HepG2 (cell line): ENCODE measurements at regions not wholly inside any gene's neighbourhood (a gene's known extent, or its start where the extent isn't known, plus 50 kb on each side); places are given as distances from the start of the nearest gene placed in this dataset.

Source experiments
- ATAC-seq: fragments of 200-7000 bp; cut with Tn5 transposase; 3 replicates; pipeline ENCODE4 v1.9.1; 2020; ENCODE audit warnings: mild to moderate bottlenecking, moderate library complexity
- BruUV-seq: library from RNA; stranded (reverse); fragments of 400-500 nt; replicated peaks from 2 replicates; lab custom pipeline; 2021; lab: Mats Ljungman, UMichigan
- CTCF ChIA-PET: fragments of 300-600 bp; formaldehyde crosslinking; extraction: SDS; loops from one replicate; lab custom pipeline; 2021; ENCODE audit warnings: low total read pairs, inconsistent platforms, low intra/inter-chr PET ratio; lab: Yijun Ruan, JAX
- POLR2A ChIA-PET: fragments of 350-600 bp; sonication (Branson Sonifier 250); formaldehyde crosslinking; loops from one replicate; lab custom pipeline; 2020; ENCODE audit warnings: antibody characterized with exemption, inconsistent platforms; lab: Yijun Ruan, JAX
- DNase-seq: peaks from one replicate; pipeline ENCODE4 v3.0.0-alpha.2; 2015; ENCODE audit warnings: low spot score
- FAIRE-seq: peaks from 3 replicates; lab custom pipeline; 2011; peaks lifted over from hg19 to GRCh38; lab: Jason Lieb, UNC
- H2AFZ ChIP-seq: one replicate; pipeline ENCODE4 v1.6.1; 2011; ENCODE audit warnings: low read length, inconsistent platforms
- H3K27ac ChIP-seq: fragments of 300-600 bp; 3 replicates; pipeline ENCODE4 v1.8.0; 2011; ENCODE audit warnings: mixed run types, mild to moderate bottlenecking, mixed read lengths, low read length, inconsistent platforms; ENCODE audit not compliant: insufficient read depth; ENCODE audit errors: extremely low read length
- H3K27me3 ChIP-seq, 2 experiments: fragments of 200-600 bp in 1 of 2; 2 replicates in 1 of 2; 3 replicates in 1 of 2; pipeline versions ENCODE4 v1.6.0 to v1.8.0; 2011; ENCODE audit warnings: low read length in 2 of 2, mild to moderate bottlenecking in 2 of 2, moderate library complexity in 2 of 2, inconsistent platforms in 1 of 2; ENCODE audit not compliant: insufficient read depth in 2 of 2, control insufficient read depth in 1 of 2
- H3K36me3 ChIP-seq, 2 experiments: fragments of 200-600 bp in 1 of 2; replicated peaks in 1 of 2; 2 replicates in 1 of 2; 3 replicates in 1 of 2; pipeline versions ENCODE4 v1.5.1 to v1.8.0; 2011; ENCODE audit warnings: low read length in 2 of 2, inconsistent platforms in 1 of 2; ENCODE audit not compliant: insufficient read depth in 2 of 2, control insufficient read depth in 1 of 2
- H3K4me1 ChIP-seq: 2 replicates; pipeline ENCODE4 v1.5.1; 2012; ENCODE audit warnings: low read length, inconsistent platforms; ENCODE audit not compliant: insufficient read depth
- H3K4me2 ChIP-seq: 2 replicates; pipeline ENCODE4 v1.6.0; 2011; ENCODE audit warnings: low read depth, low read length, inconsistent platforms
- H3K4me3 ChIP-seq, 3 experiments: fragments of 200-600 bp in 1 of 3; sonication (generic), shearing (Covaris generic) in 1 of 3; replicated peaks in 1 of 3; 2 replicates each; pipeline ENCODE4 v1.5.1; 2011 to 2016; ENCODE audit warnings: low read length in 3 of 3, inconsistent platforms in 2 of 3, low read depth in 2 of 3, mild to moderate bottlenecking in 2 of 3, control low read depth in 1 of 3, mixed read lengths in 1 of 3; ENCODE audit not compliant: insufficient read depth in 1 of 3
- H3K79me2 ChIP-seq: one replicate; pipeline ENCODE4 v1.6.1; 2011; ENCODE audit warnings: low read length, inconsistent platforms; ENCODE audit not compliant: insufficient read depth
- H3K9ac ChIP-seq: 2 replicates; pipeline ENCODE4 v1.6.0; 2011; ENCODE audit warnings: mild to moderate bottlenecking, low read depth, low read length, inconsistent platforms; ENCODE audit not compliant: insufficient read depth
- H3K9me3 ChIP-seq: 2 replicates; pipeline ENCODE4 v1.5.1; 2012; ENCODE audit warnings: mild to moderate bottlenecking, low read length
- H4K20me1 ChIP-seq: 2 replicates; pipeline ENCODE4 v1.6.0; 2011; ENCODE audit warnings: inconsistent platforms, mild to moderate bottlenecking, low read length, moderate library complexity; ENCODE audit not compliant: insufficient read depth
- CCAR2 ChIP-seq: fragments of 200-400 bp; formaldehyde crosslinking; optimal IDR thresholded peaks from 2 replicates; pipeline ENCODE3; 2018; ENCODE audit warnings: low read depth, mild to moderate bottlenecking, low read length, moderate library complexity
- GABPB1 ChIP-seq: IDR thresholded peaks from 2 replicates; pipeline ENCODE4 v1.6.1; 2016; ENCODE audit warnings: mild to moderate bottlenecking, missing genetic modification reagents, moderate library complexity, missing compliant biosample characterization
- MXI1 ChIP-seq: IDR thresholded peaks from 3 replicates; pipeline ENCODE4 v1.6.1; 2012; ENCODE audit warnings: low read depth, low read length, inconsistent platforms, borderline replicate concordance
- ONECUT2 ChIP-seq: sonication (generic); formaldehyde crosslinking; IDR thresholded peaks from 2 replicates; pipeline ENCODE4 v1.4.0; 2020; ENCODE audit warnings: missing genetic modification reagents
- RCOR2 ChIP-seq: IDR thresholded peaks from 2 replicates; pipeline ENCODE4 v1.6.1; 2016; ENCODE audit warnings: missing biosample characterization, missing genetic modification reagents
- SIX1 ChIP-seq: sonication (generic); formaldehyde crosslinking; IDR thresholded peaks from 2 replicates; pipeline ENCODE4 v1.4.0; 2020; ENCODE audit warnings: missing genetic modification reagents, borderline replicate concordance
- ZNF235 ChIP-seq: sonication (generic); formaldehyde crosslinking; IDR thresholded peaks from 2 replicates; pipeline ENCODE4 v1.8.1; 2023; ENCODE audit warnings: mild to moderate bottlenecking, missing genetic modification reagents, borderline replicate concordance
- ZNF484 ChIP-seq: sonication (generic); formaldehyde crosslinking; IDR thresholded peaks from 2 replicates; pipeline ENCODE4 v1.5.1; 2020; ENCODE audit warnings: mild to moderate bottlenecking, low read depth, missing genetic modification reagents, borderline replicate concordance
- ZNF546 ChIP-seq: sonication (generic); formaldehyde crosslinking; conservative IDR thresholded peaks from 2 replicates; pipeline ENCODE4 v1.8.1; 2023; ENCODE audit warnings: mild to moderate bottlenecking, missing genetic modification reagents
- ZNF83 ChIP-seq: sonication (generic); formaldehyde crosslinking; IDR thresholded peaks from 2 replicates; pipeline ENCODE4 v1.4.0; 2020; ENCODE audit warnings: missing genetic modification reagents, mild to moderate bottlenecking, borderline replicate concordance
- ZNF879 ChIP-seq: sonication (generic); formaldehyde crosslinking; IDR thresholded peaks from 2 replicates; pipeline ENCODE4 v1.8.1; 2023; ENCODE audit warnings: missing genetic modification reagents
- WGBS: methylation state at CpG from one replicate; pipeline ENCODE4 v1.1.6; 2017; ENCODE audit warnings: low lambda C conversion rate; 5-methylcytosine and 5-hydroxymethylcytosine counted together
- in situ Hi-C: cut with HindIII; loops from 2 replicates; pipeline ENCODE4 v1.10.0; 2017; ENCODE audit warnings: low pct_unique_long_range_greater_than_20kb; ENCODE audit not compliant: extremely low pct_ligation_motif_present
- intact Hi-C: fragments of 100-400 bp; cut with micrococcal nuclease; formaldehyde crosslinking; loops from one replicate; pipeline ENCODE4 v1.10.0; 2022; ENCODE audit not compliant: unreplicated experiment
- TF ChIP-seq, protein P1 (sequence below): sonication (generic); formaldehyde crosslinking; IDR thresholded peaks from 2 replicates; pipeline ENCODE4 v1.5.1; 2020; ENCODE audit warnings: mild to moderate bottlenecking, missing genetic modification reagents
- TF ChIP-seq, protein P2 (sequence below): sonication (generic); formaldehyde crosslinking; IDR thresholded peaks from 2 replicates; pipeline ENCODE4 v1.8.0; 2022; ENCODE audit warnings: missing genetic modification reagents, mild to moderate bottlenecking, moderate library complexity, borderline replicate concordance

DNA sequence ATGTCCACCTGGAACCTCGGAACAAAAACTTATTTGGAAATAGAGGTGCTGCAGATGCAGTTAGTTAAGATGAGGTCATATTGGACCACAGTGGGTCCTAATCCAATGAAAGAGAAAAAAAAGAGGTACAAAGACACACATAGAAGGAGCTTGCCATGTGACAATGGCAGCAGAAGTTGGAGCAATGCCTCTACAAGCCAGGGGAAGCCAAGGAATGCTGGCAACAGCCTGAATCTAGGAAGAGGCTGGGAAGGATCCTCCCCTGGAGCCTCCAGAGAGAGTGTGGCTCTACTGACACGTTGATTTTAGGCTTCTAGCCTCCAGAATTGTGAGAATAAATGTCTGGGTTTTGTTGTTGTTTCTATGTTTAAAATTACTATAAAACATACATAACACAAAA, 521.8 kb upstream of the CCDC196 start (continued):
- TF ChIP-seq, protein P1, sequence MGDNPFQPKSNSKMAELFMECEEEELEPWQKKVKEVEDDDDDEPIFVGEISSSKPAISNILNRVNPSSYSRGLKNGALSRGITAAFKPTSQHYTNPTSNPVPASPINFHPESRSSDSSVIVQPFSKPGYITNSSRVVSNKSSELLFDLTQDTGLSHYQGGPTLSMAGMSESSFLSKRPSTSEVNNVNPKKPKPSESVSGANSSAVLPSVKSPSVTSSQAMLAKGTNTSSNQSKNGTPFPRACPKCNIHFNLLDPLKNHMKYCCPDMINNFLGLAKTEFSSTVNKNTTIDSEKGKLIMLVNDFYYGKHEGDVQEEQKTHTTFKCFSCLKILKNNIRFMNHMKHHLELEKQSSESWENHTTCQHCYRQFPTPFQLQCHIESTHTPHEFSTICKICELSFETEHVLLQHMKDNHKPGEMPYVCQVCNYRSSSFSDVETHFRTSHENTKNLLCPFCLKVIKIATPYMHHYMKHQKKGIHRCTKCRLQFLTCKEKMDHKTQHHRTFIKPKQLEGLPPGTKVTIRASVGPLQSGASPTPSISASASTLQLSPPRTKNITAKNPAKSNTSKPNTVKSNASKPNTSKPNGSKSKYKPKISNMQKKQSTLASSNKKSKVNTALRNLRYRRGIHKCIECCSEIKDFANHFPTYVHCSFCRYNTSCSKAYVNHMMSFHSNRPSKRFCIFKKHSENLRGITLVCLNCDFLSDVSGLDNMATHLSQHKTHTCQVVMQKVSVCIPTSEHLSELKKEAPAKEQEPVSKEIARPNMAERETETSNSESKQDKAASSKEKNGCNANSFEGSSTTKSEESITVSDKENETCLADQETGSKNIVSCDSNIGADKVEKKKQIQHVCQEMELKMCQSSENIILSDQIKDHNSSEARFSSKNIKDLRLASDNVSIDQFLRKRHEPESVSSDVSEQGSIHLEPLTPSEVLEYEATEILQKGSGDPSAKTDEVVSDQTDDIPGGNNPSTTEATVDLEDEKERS (CRISPR knock-in tag): no peak
- TF ChIP-seq ONECUT2 (CRISPR knock-in tag) (no peak), CCAR2 (no peak), ZNF546 (CRISPR knock-in tag) (no peak), SIX1 (no peak), ZNF879 (CRISPR knock-in tag) (no peak)

DNA sequence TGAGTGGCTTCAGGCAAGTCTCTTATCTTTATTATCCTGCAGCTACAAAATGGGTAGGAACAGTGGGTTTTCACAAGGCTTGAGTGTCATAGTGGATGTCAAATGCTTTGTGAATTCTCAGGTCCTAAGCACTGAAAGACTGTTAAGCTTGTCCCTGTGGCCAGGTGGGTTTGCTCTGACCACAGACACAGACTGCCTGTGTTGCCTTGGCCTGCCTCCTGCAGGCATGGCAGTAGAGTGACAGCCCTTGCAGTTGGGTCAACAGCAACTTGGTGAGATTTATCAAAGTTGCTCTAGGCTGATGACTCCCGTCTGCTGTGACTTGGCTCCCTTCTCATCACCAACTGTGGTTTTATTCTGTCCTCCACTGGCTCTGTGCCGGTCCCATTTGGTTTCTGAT, 520.0 kb upstream of the CCDC196 start:
- Histone ChIP-seq H3K79me2 (no peaks in the 10 kb centered on the region), H2AFZ (no peak overlapping the region), H3K27me3 (no peaks in the 10 kb centered on the region; a peak in 1 of 5 replicates), H3K4me3 (no peak overlapping the region), H3K4me1 (no peaks in the 10 kb centered on the region), H3K27ac (no peak overlapping the region), H3K9ac (no peak overlapping the region), H3K4me2 (no peak overlapping the region), H3K9me3 (no peaks in the 10 kb centered on the region), H3K36me3 (no peaks in the 10 kb centered on the region), H4K20me1 (no peaks in the 10 kb centered on the region)
- intact Hi-C loops: no loop called here
- no peak for DNase-seq
- CTCF ChIA-PET: no interaction called here
- WGBS: 6% methylated on average over 2 of the region's 2 CpGs
- TF ChIP-seq MXI1 (no peak), ZNF235 (CRISPR knock-in tag) (no peak), ZNF83 (CRISPR knock-in tag) (no peak), GABPB1 (CRISPR knock-in tag) (no peak), ZNF484 (CRISPR knock-in tag) (no peak), RCOR2 (CRISPR knock-in tag) (no peak)
- TF ChIP-seq, protein P2, sequence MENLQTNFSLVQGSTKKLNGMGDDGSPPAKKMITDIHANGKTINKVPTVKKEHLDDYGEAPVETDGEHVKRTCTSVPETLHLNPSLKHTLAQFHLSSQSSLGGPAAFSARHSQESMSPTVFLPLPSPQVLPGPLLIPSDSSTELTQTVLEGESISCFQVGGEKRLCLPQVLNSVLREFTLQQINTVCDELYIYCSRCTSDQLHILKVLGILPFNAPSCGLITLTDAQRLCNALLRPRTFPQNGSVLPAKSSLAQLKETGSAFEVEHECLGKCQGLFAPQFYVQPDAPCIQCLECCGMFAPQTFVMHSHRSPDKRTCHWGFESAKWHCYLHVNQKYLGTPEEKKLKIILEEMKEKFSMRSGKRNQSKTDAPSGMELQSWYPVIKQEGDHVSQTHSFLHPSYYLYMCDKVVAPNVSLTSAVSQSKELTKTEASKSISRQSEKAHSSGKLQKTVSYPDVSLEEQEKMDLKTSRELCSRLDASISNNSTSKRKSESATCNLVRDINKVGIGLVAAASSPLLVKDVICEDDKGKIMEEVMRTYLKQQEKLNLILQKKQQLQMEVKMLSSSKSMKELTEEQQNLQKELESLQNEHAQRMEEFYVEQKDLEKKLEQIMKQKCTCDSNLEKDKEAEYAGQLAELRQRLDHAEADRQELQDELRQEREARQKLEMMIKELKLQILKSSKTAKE (CRISPR knock-in tag): no peak
- POLR2A ChIA-PET: no interaction called here
- no peak for ATAC-seq
- no TSS peak for BruUV-seq
- in situ Hi-C loops: no loop called here
- no peak for FAIRE-seq
